HG03103 (cell line): ENCODE measurements at regions not wholly inside any gene's neighbourhood (a gene's known extent, or its start where the extent isn't known, plus 50 kb on each side); places are given as distances from the start of the nearest gene placed in this dataset.

Experiments
- ATAC-seq: cut with Tn5 transposase; IDR thresholded peaks from one replicate; pipeline ENCODE4 v1.9.1; 2021; ENCODE audit warnings: low read depth; ENCODE audit not compliant: unreplicated experiment

DNA sequence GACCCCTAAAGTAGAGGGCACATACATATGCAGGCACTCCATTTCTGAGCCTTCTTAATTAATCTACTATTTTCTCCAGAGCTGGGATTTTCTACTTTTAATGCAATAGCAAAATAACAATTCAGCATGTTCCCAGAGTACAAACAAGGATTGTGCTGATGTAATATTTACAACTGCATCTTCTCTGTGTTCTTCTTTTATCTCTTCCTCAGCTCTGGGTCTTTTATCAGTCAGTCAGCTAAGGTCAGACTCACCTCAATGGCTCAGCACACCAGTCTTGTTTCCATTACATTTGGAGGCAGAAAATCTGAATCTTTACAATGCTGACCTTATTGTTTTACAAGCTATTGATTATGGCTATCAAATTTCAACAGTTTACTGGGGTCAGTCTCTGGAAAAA lies 323.3 kb upstream of the NR5A2 start:
- ATAC-seq = no peak

DNA sequence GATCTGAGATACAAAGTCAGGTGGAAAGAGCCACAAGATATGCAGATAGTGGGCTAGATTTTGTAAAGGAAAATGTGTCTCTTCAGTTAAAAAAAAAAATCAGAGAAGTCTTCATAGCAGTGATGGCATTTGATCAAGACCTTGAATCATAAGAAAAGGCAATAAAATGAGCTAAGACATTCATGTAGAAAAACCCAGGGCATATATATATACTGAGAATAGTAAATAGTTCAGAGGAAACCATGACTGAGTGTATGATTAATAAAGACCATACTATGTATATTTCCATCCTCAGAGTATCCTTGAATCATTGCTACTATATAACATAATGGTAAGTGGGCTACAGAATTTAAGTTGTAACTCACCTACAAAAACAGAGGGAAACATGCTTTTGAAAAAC lies 321.7 kb upstream of the NR5A2 start:
- ATAC-seq = no peak

DNA sequence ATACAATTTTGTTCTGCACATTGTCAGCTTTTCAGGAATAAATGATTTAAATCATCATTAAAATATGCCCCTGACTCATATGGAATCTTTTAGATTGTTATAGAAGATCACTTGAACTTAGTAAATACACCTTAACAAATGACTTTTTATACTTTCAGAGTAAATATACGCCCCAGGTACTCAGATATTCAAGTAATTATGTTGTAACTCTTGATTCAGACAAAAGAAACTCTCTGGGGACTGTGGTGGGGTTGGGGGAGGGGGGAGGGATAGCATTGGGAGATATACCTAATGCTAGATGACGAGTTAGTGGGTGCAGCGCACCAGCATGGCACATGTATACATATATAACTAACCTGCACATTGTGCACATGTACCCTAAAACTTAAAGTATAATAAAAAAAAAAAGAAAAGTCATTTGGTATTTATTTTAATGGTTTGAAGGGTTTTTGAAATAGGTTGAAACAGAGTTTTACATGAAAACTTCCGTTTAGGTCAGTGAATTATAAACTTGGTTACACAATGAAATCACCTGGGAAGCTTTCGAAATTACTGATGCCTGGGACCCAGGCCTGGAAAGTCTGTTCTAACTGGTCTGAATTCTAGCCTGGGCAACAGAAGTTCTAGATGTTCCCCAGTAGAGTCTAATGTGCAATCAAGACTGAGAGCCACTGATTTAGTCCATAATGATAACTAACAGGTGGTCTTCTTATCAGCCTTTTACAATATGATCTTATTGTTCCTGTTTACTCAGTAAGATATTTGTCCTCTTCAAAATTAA lies 320.5 kb upstream of the NR5A2 start:
- ATAC-seq = no peak

DNA sequence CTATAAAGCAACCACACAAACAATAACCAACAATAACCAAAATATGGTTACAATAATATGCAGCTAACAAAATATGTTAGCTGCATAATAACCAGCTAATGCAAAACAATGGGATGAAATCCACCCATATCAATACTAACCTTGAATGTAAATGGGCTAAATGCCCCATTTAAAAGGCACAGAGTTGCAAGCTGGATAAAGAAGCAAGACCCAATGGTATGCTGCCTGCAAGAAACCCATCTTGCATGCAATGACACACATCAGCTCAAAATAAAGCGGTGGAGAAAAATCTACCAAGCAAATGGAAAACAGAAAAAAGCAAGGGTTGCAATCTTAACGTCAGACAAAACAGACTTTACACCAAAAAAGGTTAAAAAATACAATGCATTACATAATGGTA lies 316.5 kb upstream of the NR5A2 start:
- no peak for ATAC-seq

DNA sequence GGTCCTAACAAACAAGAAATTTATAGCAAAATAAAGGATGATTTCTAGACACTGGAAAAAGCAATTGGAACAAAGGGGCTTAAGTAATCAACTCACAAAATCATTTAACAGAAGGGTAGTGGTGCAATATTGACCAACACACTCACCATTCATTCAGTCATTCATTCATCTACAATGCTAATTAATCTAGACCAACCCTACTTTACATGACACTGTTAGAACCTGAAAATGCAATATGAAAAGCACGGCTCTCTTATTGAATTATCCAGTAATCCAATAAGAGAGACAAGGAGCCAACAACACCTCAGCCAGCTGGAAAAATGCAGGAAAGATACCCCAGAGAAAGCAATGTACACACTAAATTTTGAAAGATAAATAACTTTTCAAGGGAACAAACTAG lies 310.8 kb upstream of the NR5A2 start:
- no peak for ATAC-seq

DNA sequence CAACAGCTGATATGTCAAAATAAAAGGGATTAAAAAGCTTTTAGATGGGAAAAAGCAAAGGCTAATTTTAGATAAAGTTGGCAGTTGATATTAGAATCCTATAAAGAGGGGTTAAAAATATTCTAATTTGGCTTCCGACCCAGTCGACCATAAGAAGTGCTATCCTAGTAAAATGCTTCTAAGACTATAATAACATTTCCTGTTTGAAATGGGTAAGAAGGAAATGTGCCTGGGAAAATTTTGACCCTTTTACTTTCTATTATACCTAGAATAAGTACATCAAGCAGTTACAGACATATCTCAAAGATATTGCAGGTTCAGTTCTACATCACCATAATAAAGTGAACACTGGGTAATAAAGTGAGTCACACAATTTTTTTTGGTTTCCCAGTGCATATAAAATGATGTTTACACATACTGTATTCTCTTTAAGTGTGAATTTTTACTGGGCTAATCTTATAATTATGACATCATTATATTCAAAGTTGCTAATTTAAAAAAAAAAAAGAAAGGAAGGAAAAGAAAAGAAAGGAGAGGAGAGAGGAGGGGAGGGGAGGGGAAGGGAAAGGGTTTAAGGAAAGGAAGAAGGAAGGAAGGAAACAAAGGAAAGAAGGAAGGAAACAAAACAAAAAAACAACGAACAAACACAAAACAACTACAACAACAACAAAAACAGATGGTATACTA lies 308.2 kb upstream of the NR5A2 start:
- no peak for ATAC-seq

DNA sequence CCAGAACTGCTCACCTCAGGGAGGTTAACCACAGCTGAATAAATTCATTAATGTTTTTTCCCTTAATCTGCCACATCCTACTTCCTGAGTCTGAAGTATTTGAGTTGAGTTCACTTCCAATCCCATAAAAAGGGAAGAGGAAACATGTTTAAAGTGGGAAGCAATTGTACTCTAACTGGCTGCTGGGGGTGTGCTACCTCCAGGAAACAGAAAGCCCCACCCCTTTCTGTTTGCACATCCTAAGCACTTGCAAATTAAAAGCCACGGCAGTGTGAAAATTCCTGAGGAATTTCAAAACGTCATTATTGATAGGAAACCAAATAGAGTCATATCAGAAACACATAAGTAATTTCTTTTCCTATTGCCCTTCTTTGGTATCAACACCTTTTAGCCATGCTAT lies 307.0 kb upstream of the NR5A2 start:
- ATAC-seq = no peak

DNA sequence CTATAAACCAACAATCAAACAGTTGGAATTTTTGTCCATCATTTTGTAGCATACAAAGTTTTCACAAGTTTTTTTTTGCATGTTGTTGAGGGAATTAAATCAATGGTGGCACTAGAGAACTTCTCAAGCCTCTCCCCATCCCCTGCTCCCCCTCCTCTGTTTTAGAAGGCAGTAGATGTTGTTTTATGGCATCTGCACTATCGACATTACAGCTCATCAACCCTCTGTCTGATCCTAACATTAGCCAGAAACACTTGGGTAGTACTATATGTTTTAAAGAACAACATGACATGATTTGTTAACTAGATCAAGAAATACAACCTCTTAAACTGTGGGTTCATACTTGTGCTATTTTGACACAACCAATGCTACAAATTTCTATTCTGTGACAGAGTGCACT lies 306.5 kb upstream of the NR5A2 start:
- ATAC-seq = no peak

DNA sequence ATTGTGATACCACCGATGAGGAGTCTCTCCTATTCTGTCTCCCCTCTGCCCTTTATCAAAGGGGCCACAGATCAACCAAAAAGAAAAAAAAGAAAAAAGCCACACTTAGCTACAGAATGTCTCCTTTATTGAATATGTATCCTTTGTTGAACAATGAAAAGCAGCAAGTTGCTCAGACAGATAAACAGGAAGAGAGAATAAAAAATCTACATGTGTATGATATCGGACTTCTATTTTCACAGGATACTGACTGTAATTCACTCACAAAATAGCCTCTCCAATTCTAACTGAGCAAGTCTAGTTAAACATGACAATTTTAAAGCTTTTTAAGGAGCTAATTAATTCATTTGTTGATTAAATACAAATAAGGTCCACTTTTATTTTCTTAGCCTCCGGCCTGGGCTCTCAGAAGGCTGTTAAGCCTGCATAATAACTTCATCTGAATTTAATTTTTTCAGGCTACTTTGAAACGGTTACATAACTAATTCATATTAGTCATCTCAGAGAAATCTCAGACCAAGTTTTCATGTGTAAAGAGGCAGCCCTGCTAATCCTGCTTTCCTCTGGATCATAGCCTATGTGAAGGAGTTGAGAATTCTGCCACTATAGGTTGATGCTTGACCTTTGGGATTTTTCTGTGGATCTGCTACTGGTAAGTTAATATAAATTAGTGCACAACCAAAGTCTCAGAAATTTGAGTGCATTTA lies 304.1 kb upstream of the NR5A2 start:
- no peak for ATAC-seq

DNA sequence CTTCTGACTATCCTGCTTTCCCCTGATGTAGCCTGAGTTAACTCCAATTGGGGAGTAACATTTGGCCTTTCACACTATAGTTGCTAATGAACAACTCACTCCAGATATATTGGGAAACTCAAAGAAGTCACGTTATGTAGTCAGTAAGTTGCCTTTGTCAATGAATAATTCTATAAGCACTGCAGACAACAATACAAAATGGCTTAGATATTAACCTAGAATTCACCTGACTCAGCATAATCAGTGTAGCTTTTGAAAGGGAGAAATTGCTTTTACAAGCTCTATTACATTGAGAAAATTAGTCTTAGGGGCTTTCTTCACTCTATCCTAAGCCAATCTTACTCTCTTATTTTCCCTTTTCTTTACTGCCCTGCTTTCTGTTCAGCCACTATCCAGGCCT lies 303.5 kb upstream of the NR5A2 start:
- no peak for ATAC-seq

DNA sequence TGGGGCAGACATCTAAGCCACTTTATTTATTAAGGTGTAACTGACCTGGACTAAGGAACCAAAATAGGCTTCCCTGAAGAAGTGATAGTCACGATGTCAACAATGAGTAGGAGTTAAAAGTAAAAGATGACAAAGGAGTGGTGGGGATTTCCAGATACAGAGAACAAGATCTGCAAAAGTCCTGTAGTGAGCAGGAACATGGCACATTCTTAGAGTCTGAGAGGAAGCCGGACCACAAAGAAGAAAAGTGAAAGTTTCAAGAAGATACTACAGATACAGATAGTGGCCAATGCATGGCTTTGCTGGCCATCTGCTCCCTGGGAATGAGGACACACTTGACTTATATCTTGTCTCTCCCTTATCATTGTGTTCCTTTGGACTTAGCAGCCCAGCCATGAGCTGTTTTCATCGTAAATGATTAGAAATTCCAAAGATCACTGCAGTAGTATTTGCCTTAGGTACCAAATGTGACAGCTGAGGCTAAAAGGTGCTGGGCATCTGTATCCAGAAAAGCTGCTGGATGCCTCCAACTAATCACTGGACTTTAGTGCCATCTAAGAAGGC lies 302.4 kb upstream of the NR5A2 start:
- no peak for ATAC-seq

DNA sequence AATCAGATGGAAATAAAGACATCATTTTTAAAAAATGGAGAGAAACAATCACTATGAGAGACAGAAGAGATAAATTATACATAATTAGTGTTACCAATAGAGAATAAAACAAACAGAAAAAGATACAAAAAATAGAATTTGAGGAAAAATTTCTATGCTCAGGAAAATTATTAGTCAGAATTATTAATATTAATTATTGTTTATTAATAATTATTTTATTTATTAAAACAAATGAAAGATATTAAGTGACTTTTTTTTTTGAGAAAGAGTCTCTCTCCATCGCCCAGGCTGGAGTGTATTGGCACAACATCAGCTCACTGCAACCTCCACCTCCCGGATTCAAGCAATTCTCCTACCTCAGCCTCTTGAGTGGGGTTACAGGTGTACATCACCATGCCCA lies 299.8 kb upstream of the NR5A2 start:
- no peak for ATAC-seq

DNA sequence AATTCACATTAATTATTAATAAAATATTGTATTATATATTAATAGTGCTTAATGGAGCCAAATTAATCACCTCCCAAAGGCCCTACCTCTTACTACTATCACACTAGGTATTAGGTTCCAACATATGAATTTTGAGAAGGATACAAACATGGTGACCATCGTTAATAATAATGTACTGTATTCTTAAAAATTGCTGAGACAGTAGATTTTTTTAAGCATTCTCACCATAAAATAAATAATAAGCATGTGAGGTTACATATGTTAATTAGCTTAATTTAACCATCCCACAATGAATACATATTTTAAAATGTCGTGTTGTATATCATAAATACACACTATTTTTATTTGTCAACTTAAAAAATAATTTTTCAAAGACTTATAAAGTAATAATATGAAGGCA lies 299.2 kb upstream of the NR5A2 start:
- ATAC-seq = no peak

DNA sequence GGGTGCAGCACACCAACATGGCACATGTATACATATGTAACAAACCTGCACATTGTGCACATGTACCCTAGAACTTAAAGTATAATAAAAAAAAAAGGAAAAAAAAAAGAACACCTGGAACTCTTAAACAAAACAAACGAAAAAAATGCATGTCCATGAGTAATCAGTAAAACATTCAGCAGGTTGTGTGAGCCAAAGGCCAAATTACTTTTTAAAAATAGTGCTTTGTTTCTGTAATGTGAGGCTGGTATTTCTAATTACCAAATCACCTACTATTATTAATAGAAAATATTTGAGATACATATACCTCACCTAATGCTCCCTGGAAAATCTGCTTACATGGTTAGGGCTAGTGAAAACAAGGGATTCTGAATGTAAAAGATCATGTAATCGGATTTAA lies 294.4 kb upstream of the NR5A2 start:
- no peak for ATAC-seq

DNA sequence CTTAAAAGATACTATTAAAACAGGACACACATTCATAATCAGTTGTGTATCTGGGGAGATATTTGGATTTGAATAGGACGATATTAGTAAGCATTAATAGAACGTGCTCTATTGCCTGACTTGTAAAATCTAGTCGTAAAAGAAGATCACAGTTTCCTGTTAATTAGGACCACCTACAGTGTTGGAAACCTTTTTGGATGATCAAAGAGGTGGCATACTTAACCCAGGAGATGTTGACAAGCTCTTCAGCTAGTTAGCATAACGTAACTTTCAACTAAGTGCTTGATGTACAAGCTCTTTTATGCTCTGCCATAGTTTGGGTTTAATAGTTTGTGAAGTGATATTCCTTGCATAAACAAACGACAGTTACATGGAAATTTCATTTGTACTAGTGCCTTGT lies 293.3 kb upstream of the NR5A2 start:
- ATAC-seq = no peak

DNA sequence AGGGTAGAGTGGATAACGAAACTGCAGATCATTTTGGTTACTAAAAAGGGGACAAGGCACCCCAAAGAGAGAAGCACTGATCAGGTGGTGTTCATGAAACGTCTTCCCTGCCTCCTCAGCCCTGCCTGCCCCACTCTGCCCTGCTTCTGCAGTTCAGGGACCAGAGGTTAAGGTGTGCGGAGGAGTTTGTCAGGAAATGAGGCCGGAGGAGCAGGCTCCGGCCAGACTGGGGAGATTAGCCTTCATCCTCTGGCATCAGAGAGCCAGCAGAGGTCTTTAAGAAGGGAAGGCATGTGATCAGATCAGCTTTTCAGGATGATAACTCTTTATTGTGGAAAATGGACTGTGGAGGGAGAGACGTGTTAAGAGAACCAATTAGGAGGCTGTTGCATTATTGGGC lies 291.9 kb upstream of the NR5A2 start:
- ATAC-seq = no peak

DNA sequence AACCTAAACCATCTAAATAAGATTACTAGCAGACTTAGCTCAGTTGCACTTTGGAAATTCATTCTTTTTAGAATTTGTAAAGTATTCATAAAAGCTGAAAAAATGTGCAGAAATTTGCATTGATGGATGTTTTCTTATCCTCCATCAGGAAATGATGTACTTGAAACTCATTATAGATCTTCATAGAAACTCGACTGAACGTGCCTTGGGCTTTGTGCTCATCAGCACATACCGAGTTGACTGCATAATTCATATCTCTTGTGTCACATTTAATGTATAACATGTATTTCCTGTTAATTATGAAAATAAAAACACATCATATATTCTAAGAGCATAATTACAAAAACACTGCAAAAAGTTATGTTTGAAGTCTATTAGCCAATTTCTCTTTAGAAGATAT lies 290.9 kb upstream of the NR5A2 start:
- ATAC-seq = no peak

DNA sequence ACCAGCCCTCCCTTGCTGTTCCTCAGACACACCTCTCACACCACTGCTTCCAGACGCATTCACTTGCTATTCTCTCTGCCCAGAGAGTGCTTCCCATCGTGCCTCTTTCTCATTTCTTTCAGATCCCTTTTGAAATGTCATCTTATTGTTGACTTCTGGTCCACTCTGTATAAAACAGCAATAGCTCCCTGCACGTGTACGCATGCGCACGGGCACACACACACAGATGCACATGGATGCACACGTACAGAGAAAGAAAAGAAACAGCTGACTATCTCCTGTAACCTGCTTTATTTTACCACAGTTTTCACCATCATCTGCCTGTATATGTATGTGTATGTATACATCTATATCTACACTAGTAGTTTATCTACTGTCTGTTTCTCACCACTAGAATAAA lies 285.9 kb upstream of the NR5A2 start:
- ATAC-seq = no peak

DNA sequence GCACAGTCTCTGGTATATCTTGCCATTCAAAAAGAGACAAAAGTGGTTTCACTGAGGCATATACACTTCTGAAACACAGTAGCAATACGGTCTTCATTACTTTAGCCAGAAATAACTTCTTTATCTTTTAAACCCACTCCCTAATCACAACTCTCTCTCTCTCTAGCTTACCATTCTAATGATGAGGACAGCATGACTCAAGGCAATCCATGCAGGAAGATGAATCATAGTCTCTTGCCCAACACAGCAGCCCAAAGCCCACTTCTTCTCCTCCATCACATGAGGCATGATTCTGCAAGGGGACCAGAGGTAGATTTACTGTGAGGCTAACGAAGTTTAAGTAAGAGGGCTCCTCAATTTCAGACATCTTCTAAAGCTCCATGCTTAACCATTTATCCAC lies 285.0 kb upstream of the NR5A2 start:
- no peak for ATAC-seq

DNA sequence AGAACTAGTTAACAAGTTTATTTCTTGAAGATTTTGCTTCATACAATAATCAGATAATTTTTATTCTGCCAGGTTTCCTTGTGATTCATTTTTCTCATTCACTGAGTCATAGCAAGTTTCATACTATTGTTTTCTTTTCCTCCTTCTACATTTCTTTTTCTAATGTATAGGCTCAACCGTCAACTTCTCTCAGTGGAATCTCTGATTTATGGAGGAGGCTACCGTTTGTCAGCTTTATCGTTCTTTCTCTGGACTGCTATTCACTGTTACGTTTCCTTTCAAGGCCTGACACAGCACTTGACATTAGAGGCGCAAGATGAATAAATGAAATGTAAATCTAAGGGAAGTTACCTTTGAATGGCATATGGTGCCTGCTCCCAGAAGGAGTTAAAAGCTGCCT lies 284.3 kb upstream of the NR5A2 start:
- ATAC-seq = no peak

DNA sequence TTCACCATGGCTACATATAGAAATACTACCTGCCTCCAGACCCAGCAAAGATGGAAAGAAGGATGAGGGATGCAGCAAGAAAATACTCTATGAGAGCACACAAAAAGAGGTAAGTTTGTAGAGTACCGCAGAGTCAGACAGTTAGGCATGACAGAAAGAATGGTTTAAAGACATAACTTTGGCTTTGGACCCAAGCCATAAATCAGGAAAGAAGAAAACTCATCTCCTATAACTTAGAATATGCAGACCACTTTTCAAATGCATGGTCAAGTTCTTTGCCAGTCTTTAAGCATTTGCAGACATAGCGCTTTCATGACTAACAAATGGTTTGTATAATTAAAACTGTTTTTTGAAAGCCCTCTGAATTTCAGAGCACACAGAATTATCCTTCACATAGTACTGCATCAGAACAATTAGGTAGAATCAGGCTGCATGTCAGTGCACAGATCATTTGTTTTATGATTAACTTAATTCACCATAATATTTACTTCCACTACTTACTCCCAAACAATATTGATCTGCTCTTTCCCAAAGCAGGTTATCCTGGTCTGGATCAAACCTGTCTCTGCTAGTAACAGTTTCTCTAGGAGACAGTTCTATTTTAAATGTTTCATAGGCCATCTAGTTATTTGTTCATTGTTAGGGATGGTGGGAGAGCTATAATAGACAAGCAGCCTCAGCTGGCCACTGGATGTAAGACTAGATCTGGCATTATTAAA lies 280.7 kb upstream of the NR5A2 start:
- ATAC-seq = no peak
